CD14-positive monocyte (primary cell): ENCODE measurements at regions not wholly inside any gene's neighbourhood (a gene's known extent, or its start where the extent isn't known, plus 50 kb on each side); places are given as distances from the start of the nearest gene placed in this dataset.
"Not testable (repeated sequence)": the region's sequence is repeated elsewhere in the genome, so short reads cannot be mapped to it uniquely, and the experiment has no call there.

Experiments used
- DNase-seq, 3 donors: peaks; one replicate each; pipeline ENCODE4 v3.0.0-alpha.2; 2011 to 2022
- H2AFZ ChIP-seq: 2 replicates; pipeline ENCODE4 v1.6.0; 2012; ENCODE audit warnings: mild to moderate bottlenecking, low read depth, low read length, inconsistent platforms; ENCODE audit not compliant: insufficient read depth, poor library complexity, severe bottlenecking
- H3K27ac ChIP-seq, 2 donors: 1 replicate in 1 of 2; 2 replicates in 1 of 2; pipeline ENCODE4 v1.5.1; 2012 to 2013; ENCODE audit warnings: low read length in 2 of 2, control low read depth in 1 of 2, inconsistent platforms in 1 of 2, low read depth in 1 of 2, mild to moderate bottlenecking in 1 of 2
- H3K27me3 ChIP-seq, 2 donors: one replicate each; pipeline versions ENCODE4 v1.6.0 to v1.6.1; 2011 to 2013; ENCODE audit warnings: low read length in 2 of 2; ENCODE audit not compliant: control insufficient read depth in 2 of 2, insufficient read depth in 2 of 2
- H3K36me3 ChIP-seq, 2 donors: replicated peaks in 1 of 2; 1 replicate in 1 of 2; 2 replicates in 1 of 2; pipeline versions ENCODE4 v1.5.1 to v1.6.1; 2012 to 2013; ENCODE audit warnings: low read length in 2 of 2, control low read depth in 1 of 2, inconsistent platforms in 1 of 2, mild to moderate bottlenecking in 1 of 2; ENCODE audit not compliant: insufficient read depth in 2 of 2, control insufficient read depth in 1 of 2
- H3K4me1 ChIP-seq, 2 donors: 1 replicate in 1 of 2; 2 replicates in 1 of 2; pipeline versions ENCODE4 v1.5.1 to v1.6.1; 2012 to 2013; ENCODE audit warnings: low read length in 2 of 2, control low read depth in 1 of 2, inconsistent platforms in 1 of 2, mild to moderate bottlenecking in 1 of 2, moderate library complexity in 1 of 2; ENCODE audit not compliant: insufficient read depth in 2 of 2, control insufficient read depth in 1 of 2
- H3K4me2 ChIP-seq: replicated peaks from 2 replicates; pipeline ENCODE3; 2012; ENCODE audit warnings: low read length, moderate library complexity, mild to moderate bottlenecking; ENCODE audit not compliant: poor library complexity, severe bottlenecking; ENCODE audit errors: extremely low read depth
- H3K4me3 ChIP-seq, 3 experiments: fragments of 200-600 bp in 1 of 3; sonication (generic) in 1 of 3; replicated peaks in 1 of 3; 1 replicate in 2 of 3; 2 replicates in 1 of 3; pipeline ENCODE4 v1.5.1; 2011 to 2013; ENCODE audit warnings: low read length in 3 of 3, mild to moderate bottlenecking in 3 of 3, control low read depth in 2 of 3, low read depth in 2 of 3, inconsistent platforms in 1 of 3, moderate library complexity in 1 of 3
- H3K79me2 ChIP-seq: 2 replicates; pipeline ENCODE4 v1.6.0; 2012; ENCODE audit warnings: mild to moderate bottlenecking, control low read depth, inconsistent platforms, low read length, moderate library complexity; ENCODE audit not compliant: insufficient read depth
- H3K9ac ChIP-seq: 2 replicates; pipeline ENCODE4 v1.6.0; 2017; ENCODE audit warnings: low read length, mild to moderate bottlenecking; ENCODE audit not compliant: insufficient read depth, poor library complexity, severe bottlenecking
- H3K9me3 ChIP-seq, 2 donors: replicated peaks in 1 of 2; 1 replicate in 1 of 2; 2 replicates in 1 of 2; pipeline versions ENCODE4 v1.5.1 to v1.6.1; 2012 to 2013; ENCODE audit warnings: low read length in 2 of 2, control low read depth in 1 of 2; ENCODE audit not compliant: control insufficient read depth in 1 of 2, insufficient read depth in 1 of 2
- H4K20me1 ChIP-seq: 2 replicates; pipeline ENCODE4 v1.6.0; 2012; ENCODE audit warnings: mild to moderate bottlenecking, low read length, control low read depth, moderate library complexity; ENCODE audit not compliant: insufficient read depth
- H3K27ac Mint-ChIP-seq, 7 donors: one replicate each; pipeline ENCODE4 v1.8.0; 2020; ENCODE audit warnings: mild to moderate bottlenecking in 7 of 7, mixed read lengths in 7 of 7, moderate library complexity in 6 of 7, inconsistent platforms in 2 of 7
- H3K27me3 Mint-ChIP-seq, 3 donors: one replicate each; pipeline ENCODE4 v1.8.0; 2021 to 2022; ENCODE audit warnings: low read depth in 3 of 3, mild to moderate bottlenecking in 3 of 3, mixed read lengths in 3 of 3, moderate library complexity in 3 of 3, inconsistent platforms in 1 of 3
- H3K36me3 Mint-ChIP-seq, 2 donors: one replicate each; pipeline ENCODE4 v1.8.0; 2020; ENCODE audit warnings: mixed read lengths in 2 of 2, inconsistent platforms in 1 of 2, mild to moderate bottlenecking in 1 of 2
- H3K4me1 Mint-ChIP-seq: one replicate; pipeline ENCODE4 v1.8.0; 2020; ENCODE audit warnings: mild to moderate bottlenecking, mixed read lengths
- H3K4me3 Mint-ChIP-seq, 2 donors: one replicate each; pipeline ENCODE4 v1.8.0; 2020; ENCODE audit warnings: mild to moderate bottlenecking in 2 of 2, mixed read lengths in 2 of 2, moderate library complexity in 1 of 2
- H3K9me3 Mint-ChIP-seq, 7 donors: one replicate each; pipeline ENCODE4 v1.8.0; 2020 to 2022; ENCODE audit warnings: mixed read lengths in 7 of 7, mild to moderate bottlenecking in 6 of 7, moderate library complexity in 6 of 7, inconsistent platforms in 2 of 7
- WGBS: methylation state at CpG from one replicate; pipeline ENCODE4 v1.1.5; 2013; ENCODE audit warnings: missing lambda C conversion rate; ENCODE audit not compliant: insufficient coverage; 5-methylcytosine and 5-hydroxymethylcytosine counted together
- intact Hi-C, 2 donors: fragments of 100-400 bp; cut with micrococcal nuclease; formaldehyde crosslinking; loops; one replicate each; pipeline versions ENCODE4 v1.15.0 to v1.15.1; 2023

DNA sequence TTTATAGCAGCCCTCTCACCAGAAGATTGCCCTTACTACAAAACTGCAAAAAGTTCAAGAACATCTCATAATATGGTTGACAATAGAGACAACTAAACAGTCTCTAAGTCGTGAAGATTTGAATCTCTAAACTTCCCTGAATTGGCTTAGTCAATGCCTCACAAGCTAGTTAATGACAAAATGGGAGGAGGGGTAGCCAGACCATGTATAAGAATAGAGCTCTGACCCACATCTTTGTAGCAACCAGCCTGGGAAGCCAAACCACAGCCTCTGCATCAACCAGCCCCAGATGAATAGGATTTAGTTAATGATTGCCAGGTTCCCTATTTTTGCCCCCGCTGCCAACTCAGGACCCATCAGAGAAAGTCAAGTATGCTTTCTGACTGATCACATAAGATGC is 1265.9 kb upstream of the PCDH10 start:
- H3K36me3 Mint-ChIP-seq, H3K9me3 ChIP-seq, H3K79me2 ChIP-seq, H3K4me3 Mint-ChIP-seq, H3K27me3 Mint-ChIP-seq, H3K4me2 ChIP-seq, H2AFZ ChIP-seq, H4K20me1 ChIP-seq, H3K27ac Mint-ChIP-seq, H3K27me3 ChIP-seq, H3K4me3 ChIP-seq, H3K36me3 ChIP-seq, H3K4me1 Mint-ChIP-seq, H3K9me3 Mint-ChIP-seq, H3K4me1 ChIP-seq, H3K27ac ChIP-seq, intact Hi-C loops, DNase-seq, H3K9ac ChIP-seq: not testable (repeated sequence)
- no CpG with 5 or more reads among the region's 2 CpGs for WGBS

DNA sequence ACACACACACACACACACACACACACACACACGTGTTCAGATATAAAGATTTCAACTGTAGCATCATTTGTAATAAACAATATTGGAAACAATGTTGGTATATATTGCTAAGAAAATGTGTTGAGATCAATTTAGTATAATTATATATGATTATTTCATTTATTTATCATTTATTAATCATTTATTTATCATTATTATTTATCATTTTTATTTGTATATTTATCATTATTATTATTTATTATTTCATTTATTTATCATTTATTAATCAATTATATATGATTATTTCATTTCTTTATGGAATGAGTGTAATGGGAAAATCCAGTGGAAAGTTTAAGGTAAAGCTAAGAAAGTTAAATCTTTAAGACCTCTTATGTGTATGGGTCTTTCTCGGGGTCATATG is 1223.4 kb upstream of the PCDH10 start:
- H3K4me2 ChIP-seq, H3K79me2 ChIP-seq, H3K27me3 ChIP-seq, H3K4me3 ChIP-seq, H3K27ac Mint-ChIP-seq, H3K36me3 ChIP-seq, H3K4me3 Mint-ChIP-seq, H3K27me3 Mint-ChIP-seq, H3K9me3 ChIP-seq, intact Hi-C loops, H3K4me1 Mint-ChIP-seq, H3K9ac ChIP-seq, H4K20me1 ChIP-seq, H3K9me3 Mint-ChIP-seq, H3K36me3 Mint-ChIP-seq, H2AFZ ChIP-seq, H3K4me1 ChIP-seq, DNase-seq, H3K27ac ChIP-seq: not testable (repeated sequence)
- WGBS: no CpG with 5 or more reads among the region's 2 CpGs

DNA sequence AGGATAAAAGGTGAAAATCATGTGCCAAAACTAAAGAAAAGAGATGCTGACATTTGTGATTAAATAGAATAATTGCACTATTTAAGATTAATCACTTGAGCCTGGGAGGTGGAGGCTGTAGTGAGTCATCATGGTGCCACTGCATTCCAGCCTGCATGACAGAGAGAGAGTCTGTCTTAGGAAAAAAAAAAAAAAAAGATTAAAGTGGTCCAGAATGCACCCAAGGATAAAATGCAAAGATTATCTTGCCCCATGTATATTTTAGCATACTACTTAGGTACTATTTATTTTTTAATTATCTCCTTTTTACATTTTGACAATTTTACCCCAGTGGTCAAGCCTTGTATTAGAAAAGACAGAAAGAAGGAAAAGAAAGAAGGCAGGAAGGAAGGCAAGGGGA is 1181.4 kb upstream of the PCDH10 start:
- H4K20me1 ChIP-seq, H3K36me3 Mint-ChIP-seq, H3K4me3 Mint-ChIP-seq, H2AFZ ChIP-seq, intact Hi-C loops, H3K9me3 Mint-ChIP-seq, H3K79me2 ChIP-seq, H3K27me3 Mint-ChIP-seq, H3K27ac Mint-ChIP-seq, H3K9ac ChIP-seq, H3K4me1 Mint-ChIP-seq, H3K27ac ChIP-seq, H3K9me3 ChIP-seq, H3K36me3 ChIP-seq, H3K4me3 ChIP-seq, H3K27me3 ChIP-seq, H3K4me1 ChIP-seq, H3K4me2 ChIP-seq, DNase-seq: not testable (repeated sequence)
